DOHH2 (cell line): ENCODE measurements at regions not wholly inside any gene's neighbourhood (a gene's known extent, or its start where the extent isn't known, plus 50 kb on each side); places are given as distances from the start of the nearest gene placed in this dataset.

Experiments used
- H3F3A ChIP-seq: fragments of 200-600 bp; sonication (generic), shearing (Covaris generic); 2 replicates; pipeline ENCODE4 v1.6.0; 2016; ENCODE audit warnings: antibody characterized with exemption, mild to moderate bottlenecking; ENCODE audit not compliant: control insufficient read depth, insufficient read depth
- H3K27ac ChIP-seq: fragments of 200-600 bp; sonication (generic); 2 replicates; pipeline ENCODE4 v1.5.1; 2014; ENCODE audit warnings: low read depth, mild to moderate bottlenecking, low read length, moderate library complexity
- H3K27me3 ChIP-seq: fragments of 200-600 bp; sonication (generic); 2 replicates; pipeline ENCODE4 v1.6.1; 2014; ENCODE audit warnings: mild to moderate bottlenecking, low read length, mixed read lengths; ENCODE audit not compliant: control insufficient read depth
- H3K36me3 ChIP-seq: fragments of 200-600 bp; sonication (generic); 2 replicates; pipeline ENCODE4 v1.6.1; 2014; ENCODE audit warnings: mild to moderate bottlenecking, low read length, moderate library complexity, mixed read lengths; ENCODE audit not compliant: control insufficient read depth
- H3K4me1 ChIP-seq: fragments of 200-600 bp; sonication (generic); 2 replicates; pipeline ENCODE4 v1.6.1; 2014; ENCODE audit warnings: mild to moderate bottlenecking, low read length, mixed read lengths; ENCODE audit not compliant: control insufficient read depth
- H3K4me2 ChIP-seq: fragments of 200-600 bp; sonication (generic); 2 replicates; pipeline ENCODE4 v1.6.0; 2014; ENCODE audit warnings: mild to moderate bottlenecking, low read length, moderate library complexity
- H3K4me3 ChIP-seq: fragments of 200-600 bp; sonication (generic); 2 replicates; pipeline ENCODE4 v1.5.1; 2014; ENCODE audit warnings: mild to moderate bottlenecking, low read length, mixed read lengths
- H3K79me2 ChIP-seq: fragments of 200-600 bp; sonication (generic); 2 replicates; pipeline ENCODE4 v1.6.1; 2014; ENCODE audit warnings: mild to moderate bottlenecking, low read length, mixed read lengths; ENCODE audit not compliant: control insufficient read depth
- H3K9me2 ChIP-seq: fragments of 200-600 bp; sonication (generic); replicated peaks from 2 replicates; pipeline ENCODE4 v1.6.1; 2014; ENCODE audit warnings: mild to moderate bottlenecking, low read length, mixed read lengths; ENCODE audit not compliant: control insufficient read depth
- H3K9me3 ChIP-seq: fragments of 200-600 bp; sonication (generic); 2 replicates; pipeline ENCODE4 v1.6.1; 2014; ENCODE audit warnings: antibody characterized with exemption, low read length, mixed read lengths; ENCODE audit not compliant: control insufficient read depth, insufficient read depth
- H4K20me1 ChIP-seq: fragments of 200-600 bp; sonication (generic); 2 replicates; pipeline ENCODE4 v1.6.0; 2014; ENCODE audit warnings: low read depth, mild to moderate bottlenecking, antibody characterized with exemption, low read length, moderate library complexity; ENCODE audit not compliant: control insufficient read depth, insufficient read depth
- CTCF ChIP-seq: fragments of 200-600 bp; sonication (generic); IDR thresholded peaks from one replicate; pipeline ENCODE4 v1.5.1; 2014; ENCODE audit warnings: antibody characterized with exemption, mild to moderate bottlenecking, low read depth, low read length; ENCODE audit not compliant: poor library complexity, severe bottlenecking
- EZH2phosphoT487 ChIP-seq: fragments of 200-600 bp; sonication (generic); IDR thresholded peaks from 2 replicates; pipeline ENCODE4 v1.6.1; 2017; ENCODE audit warnings: borderline replicate concordance, mild to moderate bottlenecking, antibody characterized with exemption, low read length, moderate library complexity, mixed read lengths

DNA sequence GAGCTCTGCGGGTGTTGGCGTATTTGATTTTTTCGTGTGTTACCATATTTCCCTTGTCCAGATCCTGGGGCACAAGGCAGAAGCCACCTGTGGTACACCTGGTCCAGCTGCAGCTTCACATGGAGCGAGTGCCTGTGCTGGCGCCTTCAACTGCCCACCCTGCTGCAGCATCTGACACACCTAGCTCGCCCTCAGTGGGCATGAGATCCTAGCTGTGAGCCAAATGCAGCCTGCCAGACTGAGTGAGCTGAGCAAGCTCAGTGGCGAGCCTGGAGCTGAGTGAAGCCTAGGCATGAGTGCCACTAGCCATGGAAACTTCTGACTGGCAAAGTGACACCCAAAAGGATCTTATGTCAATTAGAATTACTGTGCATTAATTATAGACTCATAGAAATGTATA is 1226.8 kb upstream of the FLRT2 start:
- TF ChIP-seq CTCF: no peak
- no peak for TF ChIP-seq EZH2phosphoT487
- peaks cover 7% of the 10 kb centered on the region; the same call in 1 of the 2 replicates for H3K9me3 ChIP-seq

DNA sequence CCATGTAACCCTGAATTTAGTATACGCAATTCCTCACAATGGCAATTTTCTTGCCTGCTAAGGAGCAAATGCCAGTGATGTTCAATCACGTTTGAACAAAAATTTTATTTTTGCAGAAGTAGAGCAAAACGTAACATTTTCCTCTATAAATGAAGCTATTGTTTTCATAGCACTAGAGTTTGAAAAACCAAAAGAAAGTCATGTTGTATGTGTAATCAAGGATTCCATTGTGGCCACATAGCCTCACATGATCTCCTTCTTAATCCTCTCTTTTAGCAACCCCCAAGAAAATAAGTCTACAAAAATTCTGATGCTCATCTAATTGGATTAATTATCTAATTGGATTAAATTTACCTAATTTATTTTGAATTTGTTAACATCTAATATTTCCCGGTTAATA is 1217.4 kb upstream of the FLRT2 start:
- Histone ChIP-seq H3K4me2 (no peak overlapping the region), H3K9me3 (peaks cover 3% of the 10 kb centered on the region; the same call in 1 of the 2 replicates), H3K27ac (no peak overlapping the region), H3K9me2 (no peaks in the 10 kb centered on the region), H3K79me2 (no peaks in the 10 kb centered on the region), H3K4me3 (no peak overlapping the region), H3K4me1 (no peaks in the 10 kb centered on the region), H4K20me1 (no peaks in the 10 kb centered on the region), H3K36me3 (no peaks in the 10 kb centered on the region), H3F3A (no peaks in the 10 kb centered on the region), H3K27me3 (no peaks in the 10 kb centered on the region)
- no peak for TF ChIP-seq EZH2phosphoT487
- no peak for TF ChIP-seq CTCF

More for the DNA sequence above, 1226.8 kb upstream of the FLRT2 start:
- Histone ChIP-seq H4K20me1 (no peaks in the 10 kb centered on the region), H3K4me1 (no peaks in the 10 kb centered on the region), H3K36me3 (no peaks in the 10 kb centered on the region), H3F3A (no peaks in the 10 kb centered on the region), H3K9me2 (no peaks in the 10 kb centered on the region), H3K27me3 (no peaks in the 10 kb centered on the region), H3K79me2 (no peaks in the 10 kb centered on the region), H3K4me2 (no peak overlapping the region), H3K4me3 (no peak overlapping the region), H3K27ac (no peak overlapping the region)

- Histone ChIP-seq H3K27me3 (no peaks in the 10 kb centered on the region), H3K4me2 (no peak overlapping the region), H3F3A (no peaks in the 10 kb centered on the region), H3K9me2 (no peaks in the 10 kb centered on the region), H4K20me1 (no peaks in the 10 kb centered on the region), H3K36me3 (no peaks in the 10 kb centered on the region), H3K4me1 (no peaks in the 10 kb centered on the region), H3K79me2 (no peaks in the 10 kb centered on the region), H3K4me3 (no peak overlapping the region), H3K27ac (no peak overlapping the region), H3K9me3 (no peaks in the 10 kb centered on the region)
- no peak for TF ChIP-seq EZH2phosphoT487
- TF ChIP-seq CTCF: no peak
Observed at GRCh38 chr14:84323450-84323849, 1206.5 kb upstream of the FLRT2 start.

- Histone ChIP-seq H4K20me1 (no peaks in the 10 kb centered on the region), H3K9me3 (no peaks in the 10 kb centered on the region), H3K4me2 (no peak overlapping the region), H3K79me2 (no peaks in the 10 kb centered on the region), H3F3A (no peaks in the 10 kb centered on the region), H3K4me3 (no peak overlapping the region), H3K9me2 (no peaks in the 10 kb centered on the region), H3K4me1 (no peaks in the 10 kb centered on the region), H3K27me3 (no peaks in the 10 kb centered on the region), H3K36me3 (no peaks in the 10 kb centered on the region), H3K27ac (no peak overlapping the region)
- no peak for TF ChIP-seq EZH2phosphoT487
Observed at GRCh38 chr14:84323978-84324377, 1206.0 kb upstream of the FLRT2 start.
